Activated CD8-positive, alpha-beta memory T cell treated with anti-CD3 and anti-CD28 coated beads for 48 hours (primary cell): ENCODE measurements at regions not wholly inside any gene's neighbourhood (a gene's known extent, or its start where the extent isn't known, plus 50 kb on each side); places are given as distances from the start of the nearest gene placed in this dataset.

Experiments used
- DNase-seq, 3 experiments: peaks; one replicate each; pipeline ENCODE4 v3.0.0-alpha.2; 2020; ENCODE audit warnings: low read depth in 2 of 3, low spot score in 2 of 3

- no peak for DNase-seq
Observed at GRCh38 chr18:66674286-66674685, 70.4 kb upstream of the CDH19 start.

- DNase-seq: no peak
Observed at GRCh38 chr18:66668706-66669105, 64.8 kb upstream of the CDH19 start.

- DNase-seq: no peak
Observed at GRCh38 chr18:66662632-66663031, 58.7 kb upstream of the CDH19 start.

- no peak for DNase-seq
Observed at GRCh38 chr18:66655407-66655806, 51.5 kb upstream of the CDH19 start.
